ENCODE measurements at regions not wholly inside any gene's neighbourhood (a gene's known extent, or its start where the extent isn't known, plus 50 kb on each side); places are given as distances from the start of the nearest gene placed in this dataset.

DNA sequence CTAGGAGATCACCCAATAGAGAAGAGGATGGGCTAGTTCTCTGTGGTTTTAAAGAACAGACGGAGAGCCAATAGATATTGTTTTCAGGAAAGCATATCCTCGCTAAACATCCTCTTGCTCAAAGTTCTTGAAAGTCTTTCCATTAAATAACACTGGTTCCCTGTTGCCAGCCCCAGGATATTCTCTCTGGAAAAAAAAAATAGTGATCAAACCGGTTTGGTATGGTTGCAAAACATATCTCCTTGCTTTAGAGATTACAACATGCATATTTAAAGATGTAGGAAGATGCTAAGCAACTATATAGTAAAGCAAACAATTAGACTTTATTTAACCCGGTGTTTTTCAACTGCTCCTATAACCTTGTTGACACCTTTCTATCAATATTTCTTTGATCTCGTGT lies 211.4 kb downstream of the CMPK2 start:
- no peak overlapping the region for H2BK12ac ChIP-seq (ENCODE audit: insufficient read length, low read depth, low read length)
- H3K4me1 ChIP-seq (ENCODE audit: insufficient read depth, low read length) = no peaks in the 10 kb centered on the region
- TF ChIP-seq, protein P1, sequence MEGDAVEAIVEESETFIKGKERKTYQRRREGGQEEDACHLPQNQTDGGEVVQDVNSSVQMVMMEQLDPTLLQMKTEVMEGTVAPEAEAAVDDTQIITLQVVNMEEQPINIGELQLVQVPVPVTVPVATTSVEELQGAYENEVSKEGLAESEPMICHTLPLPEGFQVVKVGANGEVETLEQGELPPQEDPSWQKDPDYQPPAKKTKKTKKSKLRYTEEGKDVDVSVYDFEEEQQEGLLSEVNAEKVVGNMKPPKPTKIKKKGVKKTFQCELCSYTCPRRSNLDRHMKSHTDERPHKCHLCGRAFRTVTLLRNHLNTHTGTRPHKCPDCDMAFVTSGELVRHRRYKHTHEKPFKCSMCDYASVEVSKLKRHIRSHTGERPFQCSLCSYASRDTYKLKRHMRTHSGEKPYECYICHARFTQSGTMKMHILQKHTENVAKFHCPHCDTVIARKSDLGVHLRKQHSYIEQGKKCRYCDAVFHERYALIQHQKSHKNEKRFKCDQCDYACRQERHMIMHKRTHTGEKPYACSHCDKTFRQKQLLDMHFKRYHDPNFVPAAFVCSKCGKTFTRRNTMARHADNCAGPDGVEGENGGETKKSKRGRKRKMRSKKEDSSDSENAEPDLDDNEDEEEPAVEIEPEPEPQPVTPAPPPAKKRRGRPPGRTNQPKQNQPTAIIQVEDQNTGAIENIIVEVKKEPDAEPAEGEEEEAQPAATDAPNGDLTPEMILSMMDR (conservative IDR thresholded peaks at IDR 0.05) = no peak
- H2BK5ac ChIP-seq (ENCODE audit: insufficient read length, low read length) = no peak overlapping the region
- no peak overlapping the region for H2BK20ac ChIP-seq (ENCODE audit: low read depth, low read length, poor library complexity, severe bottlenecking)
- no peak overlapping the region for H4K5ac ChIP-seq (ENCODE audit: insufficient read length, low read depth, low read length)
- H3T11ph ChIP-seq (ENCODE audit: low read length) = no peak overlapping the region
- H3K27me3 Mint-ChIP-seq (ENCODE audit: low read depth) = peaks cover 6% of the 10 kb centered on the region
- no peak overlapping the region for H3K23ac ChIP-seq (ENCODE audit: insufficient read length, low read depth, low read length)
- no peak overlapping the region for H4K8ac ChIP-seq (replicated peaks; ENCODE audit: insufficient read length, low read depth, low read length)
- DNase-seq = no peak
- H3K9ac ChIP-seq (ENCODE audit: extremely low read depth, insufficient read length, low read length) = no peak overlapping the region
- no peak overlapping the region for H2AK5ac ChIP-seq (ENCODE audit: insufficient read length, low read length)
- H2BK120ac ChIP-seq (ENCODE audit: low read depth, low read length, poor library complexity, severe bottlenecking) = no peak overlapping the region
- H3K9me3 Mint-ChIP-seq = peaks cover 2% of the 10 kb centered on the region in 2 experiments; a peak in 2 of 5 replicates
- peaks cover 6 to 16% of the 10 kb centered on the region in 2 experiments for H3K4me1 Mint-ChIP-seq
- no peak overlapping the region for H3K4me3 Mint-ChIP-seq
- no peaks in the 10 kb centered on the region for H4K20me1 ChIP-seq (ENCODE audit: control insufficient read depth, insufficient read depth, insufficient read length)
- H3K23me2 ChIP-seq (ENCODE audit: insufficient read length, low read depth, low read length, poor library complexity, severe bottlenecking) = no peaks in the 10 kb centered on the region
- no peak overlapping the region for H2BK15ac ChIP-seq (ENCODE audit: low read depth, low read length)
- H3K27me3 ChIP-seq (ENCODE audit: insufficient read depth, low read length) = no peaks in the 10 kb centered on the region
- H3K4ac ChIP-seq (ENCODE audit: low read depth, low read length) = no peak overlapping the region
- no peaks in the 10 kb centered on the region for H3K79me1 ChIP-seq (ENCODE audit: insufficient read depth, low read depth, low read length, poor library complexity, severe bottlenecking)
- no peak overlapping the region for H3K4me2 ChIP-seq (ENCODE audit: insufficient read depth, insufficient read length, low read length)
- H3K36me3 Mint-ChIP-seq (ENCODE audit: insufficient read depth in 1 of 3, low read depth in 3 of 3) = no peaks in the 10 kb centered on the region; a peak in 5 of 7 replicates
- H4K91ac ChIP-seq (ENCODE audit: insufficient read length, low read depth, low read length) = no peak overlapping the region
- H3K9me3 ChIP-seq (ENCODE audit: control insufficient read depth, low read depth, low read length) = no peaks in the 10 kb centered on the region
- WGBS (ENCODE audit: extremely low coverage, insufficient read length, low lambda C conversion rate) = no CpG with 5 or more reads among the region's 5 CpGs
- H3K27ac ChIP-seq (ENCODE audit: insufficient read length, low read depth, low read length) = no peak overlapping the region
- H3K56ac ChIP-seq (ENCODE audit: insufficient read length, low read depth, low read length) = no peak overlapping the region
- H2AFZ ChIP-seq (ENCODE audit: low read length) = no peak overlapping the region
- no peak overlapping the region for H3K18ac ChIP-seq (ENCODE audit: insufficient read length, low read depth, low read length)
- H3K27ac Mint-ChIP-seq = no peak overlapping the region; a peak in 1 of 7 replicates
- no peak overlapping the region for H3K14ac ChIP-seq (ENCODE audit: insufficient read depth, low read length)
- no peaks in the 10 kb centered on the region for H3K79me2 ChIP-seq (ENCODE audit: insufficient read depth, low read length)

Data from H9 (cell line).